DND-41 (cell line): ENCODE measurements at regions not wholly inside any gene's neighbourhood (a gene's known extent, or its start where the extent isn't known, plus 50 kb on each side); places are given as distances from the start of the nearest gene placed in this dataset.

Experiments
- EZH2 ChIP-seq: IDR thresholded peaks from 3 replicates; pipeline ENCODE4 v1.6.1; 2012; ENCODE audit warnings: borderline replicate concordance, low read depth, mild to moderate bottlenecking, moderate library complexity, low read length, inconsistent platforms; ENCODE audit not compliant: severe bottlenecking
- TF ChIP-seq, protein P1 (sequence below): IDR thresholded peaks from 2 replicates; pipeline ENCODE4 v1.5.1; 2012; ENCODE audit warnings: borderline replicate concordance, low read length, moderate library complexity, mild to moderate bottlenecking; ENCODE audit not compliant: poor library complexity, severe bottlenecking; ENCODE audit errors: extremely low read depth

DNA sequence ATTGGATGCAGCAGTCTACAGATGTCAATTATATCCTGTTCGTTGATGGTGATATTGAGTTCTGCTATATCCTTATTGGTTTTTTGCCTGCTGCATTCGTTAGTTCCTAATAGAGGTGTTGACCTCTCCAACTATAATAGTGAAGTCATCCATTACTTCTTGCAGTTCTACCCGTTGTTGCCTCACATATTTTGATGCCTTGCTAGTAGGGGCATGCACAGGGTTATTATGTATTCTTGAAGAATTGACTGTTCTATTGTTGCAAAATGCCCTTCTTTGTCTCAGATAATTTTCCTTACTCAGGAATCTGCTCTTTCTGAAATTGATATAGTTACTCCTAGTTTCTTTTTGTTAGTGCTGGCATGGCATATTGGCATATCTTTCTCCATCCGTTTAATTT, 140.1 kb upstream of the INHBA start:
- TF ChIP-seq, protein P1, sequence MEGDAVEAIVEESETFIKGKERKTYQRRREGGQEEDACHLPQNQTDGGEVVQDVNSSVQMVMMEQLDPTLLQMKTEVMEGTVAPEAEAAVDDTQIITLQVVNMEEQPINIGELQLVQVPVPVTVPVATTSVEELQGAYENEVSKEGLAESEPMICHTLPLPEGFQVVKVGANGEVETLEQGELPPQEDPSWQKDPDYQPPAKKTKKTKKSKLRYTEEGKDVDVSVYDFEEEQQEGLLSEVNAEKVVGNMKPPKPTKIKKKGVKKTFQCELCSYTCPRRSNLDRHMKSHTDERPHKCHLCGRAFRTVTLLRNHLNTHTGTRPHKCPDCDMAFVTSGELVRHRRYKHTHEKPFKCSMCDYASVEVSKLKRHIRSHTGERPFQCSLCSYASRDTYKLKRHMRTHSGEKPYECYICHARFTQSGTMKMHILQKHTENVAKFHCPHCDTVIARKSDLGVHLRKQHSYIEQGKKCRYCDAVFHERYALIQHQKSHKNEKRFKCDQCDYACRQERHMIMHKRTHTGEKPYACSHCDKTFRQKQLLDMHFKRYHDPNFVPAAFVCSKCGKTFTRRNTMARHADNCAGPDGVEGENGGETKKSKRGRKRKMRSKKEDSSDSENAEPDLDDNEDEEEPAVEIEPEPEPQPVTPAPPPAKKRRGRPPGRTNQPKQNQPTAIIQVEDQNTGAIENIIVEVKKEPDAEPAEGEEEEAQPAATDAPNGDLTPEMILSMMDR, result no peak
- TF ChIP-seq EZH2, result no peak
